H1 (cell line): ENCODE measurements at regions not wholly inside any gene's neighbourhood (a gene's known extent, or its start where the extent isn't known, plus 50 kb on each side); places are given as distances from the start of the nearest gene placed in this dataset.

Experiments
- ATF3 ChIP-seq: IDR thresholded peaks from 2 replicates; pipeline ENCODE4 v1.6.1; 2011; ENCODE audit warnings: low read depth, mild to moderate bottlenecking, low read length; ENCODE audit not compliant: insufficient read depth
- CHD2 ChIP-seq: IDR thresholded peaks from 2 replicates; pipeline ENCODE4 v1.6.1; 2012; ENCODE audit warnings: low read length, improper control_type of control experiment
- CTBP2 ChIP-seq: IDR thresholded peaks from 2 replicates; pipeline ENCODE4 v1.7.0; 2011; ENCODE audit warnings: borderline replicate concordance, mild to moderate bottlenecking, moderate library complexity, mixed read lengths, low read length; ENCODE audit not compliant: insufficient read depth, insufficient read length
- EGR1 ChIP-seq: IDR thresholded peaks from 2 replicates; pipeline ENCODE4 v1.6.1; 2011; ENCODE audit warnings: low read depth, low read length, borderline replicate concordance
- FOSL1 ChIP-seq: IDR thresholded peaks from 2 replicates; pipeline ENCODE4 v1.6.1; 2011; ENCODE audit warnings: mild to moderate bottlenecking, low read depth, low read length, moderate library complexity; ENCODE audit not compliant: insufficient read depth
- GABPA ChIP-seq: IDR thresholded peaks from 2 replicates; pipeline ENCODE4 v1.6.1; 2011; ENCODE audit warnings: mild to moderate bottlenecking, low read length, moderate library complexity, borderline replicate concordance; ENCODE audit not compliant: insufficient read depth
- HDAC6 ChIP-seq: IDR thresholded peaks from one replicate; pipeline ENCODE4 v1.7.1; 2012; ENCODE audit warnings: low read depth, mild to moderate bottlenecking, inconsistent platforms, low read length, moderate library complexity
- JUND ChIP-seq: IDR thresholded peaks from 2 replicates; pipeline ENCODE4 v1.6.1; 2011; ENCODE audit warnings: mild to moderate bottlenecking, improper control_type of control experiment, low read length
- KDM1A ChIP-seq: fragments of 200-600, 300-600 bp; sonication (generic); IDR thresholded peaks from 2 replicates; pipeline ENCODE4 v1.7.1; 2016; ENCODE audit warnings: mild to moderate bottlenecking, low read length, borderline replicate concordance
- MAX ChIP-seq: IDR thresholded peaks from 2 replicates; pipeline ENCODE4 v1.6.1; 2012; ENCODE audit warnings: inconsistent platforms
- PHF8 ChIP-seq: fragments of 200-600 bp; sonication (generic); conservative IDR thresholded peaks from 2 replicates; pipeline ENCODE4 v1.7.1; 2012; ENCODE audit warnings: low read depth, mild to moderate bottlenecking, inconsistent platforms, low read length, moderate library complexity
- POU5F1 ChIP-seq: IDR thresholded peaks from 2 replicates; pipeline ENCODE4 v1.6.1; 2011; ENCODE audit warnings: low read depth, mild to moderate bottlenecking, low read length, moderate library complexity
- RBBP5 ChIP-seq: IDR thresholded peaks from 2 replicates; pipeline ENCODE4 v1.7.1; 2012; ENCODE audit warnings: low read depth, mild to moderate bottlenecking, inconsistent platforms, low read length, moderate library complexity, borderline replicate concordance
- RXRA ChIP-seq: IDR thresholded peaks from 2 replicates; pipeline ENCODE4 v1.6.1; 2011; ENCODE audit warnings: low read depth, mild to moderate bottlenecking, low read length, moderate library complexity; ENCODE audit not compliant: insufficient read depth
- SAP30 ChIP-seq: fragments of 300-600 bp; sonication (generic); IDR thresholded peaks from 2 replicates; pipeline ENCODE4 v1.7.1; 2012; ENCODE audit warnings: low read length, moderate library complexity, mild to moderate bottlenecking, inconsistent platforms; ENCODE audit not compliant: insufficient read depth, insufficient replicate concordance
- SIN3A ChIP-seq, 2 experiments: IDR thresholded peaks in 1 of 2; conservative IDR thresholded peaks in 1 of 2; 2 replicates each; pipeline ENCODE4 v1.6.1; 2011 to 2012; ENCODE audit warnings: low read length in 2 of 2, improper control_type of control experiment in 1 of 2, low read depth in 1 of 2, mild to moderate bottlenecking in 1 of 2
- SRF ChIP-seq: IDR thresholded peaks from 2 replicates; pipeline ENCODE4 v1.6.1; 2011; ENCODE audit warnings: mild to moderate bottlenecking, low read depth, low read length, moderate library complexity
- SUZ12 ChIP-seq: fragments of 200-600 bp; sonication (generic); IDR thresholded peaks from 2 replicates; pipeline ENCODE4 v1.6.1; 2012; ENCODE audit warnings: mild to moderate bottlenecking, inconsistent platforms, low read length, moderate library complexity, mixed read lengths
- TAF7 ChIP-seq: optimal IDR thresholded peaks from 2 replicates; pipeline ENCODE3; 2011; ENCODE audit warnings: low read depth, mild to moderate bottlenecking, inconsistent platforms, low read length, moderate library complexity, borderline replicate concordance

GRCh38 chr1:4375812-4376211, 278.6 kb upstream of the AJAP1 start (continued):
- TF ChIP-seq SIN3A (conservative IDR thresholded peaks at IDR 0.05 in 1 of 2, IDR thresholded peaks at IDR 0.05 in 1 of 2; ENCODE audit: low read depth in 1 of 2, low read length in 2 of 2) (no peak), ATF3 (no peak), MAX (no peak), CTBP2 (no peak), RBBP5 (no peak), GABPA (no peak), SRF (no peak), FOSL1 (no peak), SUZ12 (no peak), PHF8 (no peak), TAF7 (no peak), POU5F1 (no peak), JUND (no peak), SAP30 (no peak), HDAC6 (no peak), RXRA (no peak), EGR1 (no peak), KDM1A (no peak), CHD2 (no peak)
- TF ChIP-seq, all 59 proteins: peak for 0
